ENCODE measurements at regions not wholly inside any gene's neighbourhood (a gene's known extent, or its start where the extent isn't known, plus 50 kb on each side); places are given as distances from the start of the nearest gene placed in this dataset.
A peak's percentile ranks its signal among the peaks of the same experiment; 100 is the strongest.

DNA sequence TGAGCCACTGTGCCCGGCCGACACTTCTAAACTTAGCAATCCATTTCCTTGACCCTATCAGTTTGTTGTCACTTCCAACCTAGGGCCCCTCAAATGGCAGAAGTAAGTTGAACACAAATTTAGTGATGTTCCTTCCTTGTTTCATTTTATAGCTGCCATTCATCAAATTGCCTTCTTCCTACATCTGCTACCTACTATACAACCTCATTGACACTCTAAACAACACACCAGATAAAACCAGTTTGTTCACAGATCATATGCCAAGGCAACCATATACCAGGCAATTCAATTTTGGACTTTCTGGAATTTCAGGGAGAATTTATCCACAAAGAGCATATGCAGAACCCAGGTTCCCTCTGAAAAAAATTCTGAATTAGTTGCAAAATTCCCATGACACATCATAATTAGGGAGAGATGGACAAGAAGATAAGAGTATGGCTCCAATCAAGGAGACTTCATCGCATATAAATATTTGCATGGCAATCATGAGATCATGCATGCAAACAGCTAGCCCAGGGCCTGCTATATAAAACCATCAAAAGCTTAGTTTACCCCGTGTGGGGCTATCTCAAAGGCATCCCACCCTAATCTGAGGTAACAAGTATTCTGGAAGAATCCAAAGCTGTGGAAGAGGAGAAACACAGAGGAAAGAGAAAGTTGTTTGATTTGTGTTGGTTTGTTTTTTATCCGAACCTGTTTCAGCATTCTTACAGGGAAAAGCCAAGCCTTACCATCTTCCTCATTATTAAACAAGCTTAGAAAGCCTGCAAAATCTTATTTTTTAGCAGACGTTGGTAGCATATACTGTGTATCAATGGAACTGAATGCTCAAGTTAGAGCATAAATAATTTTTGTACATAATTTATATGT is 132.8 kb upstream of the TNFAIP3 start:
- no peak for DNase-seq (ENCODE audit: low read depth)

DNA sequence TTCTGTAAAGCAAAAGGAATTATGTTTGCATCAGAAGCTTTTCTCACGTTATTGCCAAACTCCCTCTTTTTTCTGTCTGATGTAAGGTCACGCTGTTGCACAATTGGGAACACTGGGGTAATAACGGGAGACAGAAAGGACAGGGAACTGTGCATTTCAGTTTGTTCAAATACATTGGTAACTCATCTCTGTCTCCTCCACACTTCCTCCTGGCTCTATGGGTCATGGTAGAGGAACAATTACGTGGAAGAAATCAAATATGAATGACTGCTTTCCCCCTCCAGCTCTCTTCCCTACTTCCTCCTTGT is 132.2 kb upstream of the TNFAIP3 start:
- DNase-seq (ENCODE audit: low read depth), result no peak

DNA sequence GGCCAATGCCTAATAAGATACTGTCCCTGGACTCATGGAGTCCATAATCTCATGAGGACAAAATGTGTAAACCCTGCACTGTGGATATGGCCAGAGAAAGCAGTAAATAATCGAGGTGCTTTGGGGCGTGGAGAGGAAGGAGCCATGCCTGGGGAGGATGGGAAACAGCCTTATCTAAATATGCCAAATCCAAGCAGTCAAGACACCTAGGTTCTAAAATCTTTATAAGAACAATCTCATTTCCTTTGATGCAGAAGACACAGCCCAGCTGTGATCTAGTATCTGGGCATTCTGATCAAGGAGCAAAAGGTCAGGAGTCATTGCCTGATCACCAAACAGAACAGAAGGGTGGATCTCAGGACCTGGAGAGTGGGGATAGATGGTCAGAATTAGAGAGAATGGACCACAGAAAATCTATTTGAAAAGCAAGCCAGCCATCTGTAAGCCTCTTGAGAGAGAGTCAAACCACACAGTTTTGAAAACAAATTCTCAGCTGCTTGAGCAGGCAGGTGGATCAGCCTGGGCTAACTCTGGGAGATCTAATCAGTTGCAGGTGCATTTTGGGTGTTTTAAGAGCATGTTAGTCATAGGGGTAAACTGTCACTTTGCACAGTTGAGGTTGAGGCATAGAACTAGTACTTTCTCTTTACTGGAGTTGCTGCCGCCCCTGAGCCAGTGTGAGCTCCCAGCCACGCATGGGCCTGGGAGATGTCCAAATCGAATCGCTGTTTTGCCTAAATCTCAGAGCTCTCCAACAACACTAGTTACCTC is 130.8 kb upstream of the TNFAIP3 start:
- no peak for DNase-seq (ENCODE audit: low read depth)

DNA sequence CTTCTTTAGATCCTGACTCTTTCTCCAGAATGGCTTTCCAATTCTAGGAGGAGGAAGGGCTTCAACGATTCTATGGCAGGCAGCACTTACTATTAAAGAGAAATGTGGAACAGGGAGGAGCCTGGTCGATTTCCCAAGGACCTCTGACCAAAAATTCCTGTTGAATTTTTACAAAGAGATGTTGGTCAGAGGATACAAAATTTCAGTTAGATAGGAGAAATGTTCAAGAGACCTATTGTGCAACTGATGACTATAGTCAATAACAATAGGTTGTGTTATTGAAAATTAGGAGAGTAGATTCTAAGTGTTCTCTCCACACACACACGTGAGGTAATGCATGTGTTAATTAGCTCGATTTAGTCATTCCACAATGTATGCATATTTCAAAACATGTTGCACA is 130.1 kb upstream of the TNFAIP3 start:
- no peak for DNase-seq (ENCODE audit: low read depth)

DNA sequence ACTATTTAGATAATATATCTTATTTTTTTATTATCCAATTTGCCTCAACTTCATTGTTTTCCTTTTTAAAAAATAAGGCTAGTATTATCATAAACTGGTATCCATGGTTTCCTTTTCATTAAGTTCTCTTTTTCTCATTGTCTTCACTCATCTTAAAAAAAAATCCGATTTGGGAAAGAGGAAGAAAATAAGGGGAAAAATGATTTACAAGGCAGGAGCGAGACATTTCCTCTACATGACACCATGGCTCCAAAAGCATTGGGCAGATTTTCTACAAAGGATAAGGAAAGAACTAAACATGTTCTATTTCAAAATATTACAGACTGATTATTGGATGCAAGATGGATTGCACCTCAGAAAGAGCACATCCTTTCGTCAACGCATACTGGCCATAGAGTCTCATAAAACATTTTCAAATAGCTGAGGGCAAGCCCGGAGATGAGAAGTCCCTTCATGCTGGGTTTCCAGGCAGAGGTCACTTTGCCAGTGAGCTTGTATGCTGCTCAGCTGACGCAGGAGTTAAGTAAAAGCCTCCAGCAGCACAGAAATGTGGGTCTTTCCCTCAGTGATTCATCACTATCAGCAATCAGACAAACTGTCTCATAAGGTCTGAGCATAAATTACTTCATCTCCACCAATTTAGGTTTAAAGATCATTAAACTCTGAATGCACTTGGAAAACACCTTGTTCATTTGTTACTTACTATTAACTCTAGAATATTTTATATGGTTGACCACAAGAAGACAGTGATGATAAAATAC is 129.0 kb upstream of the TNFAIP3 start:
- peak; percentile 82 for DNase-seq (ENCODE audit: low read depth)

DNA sequence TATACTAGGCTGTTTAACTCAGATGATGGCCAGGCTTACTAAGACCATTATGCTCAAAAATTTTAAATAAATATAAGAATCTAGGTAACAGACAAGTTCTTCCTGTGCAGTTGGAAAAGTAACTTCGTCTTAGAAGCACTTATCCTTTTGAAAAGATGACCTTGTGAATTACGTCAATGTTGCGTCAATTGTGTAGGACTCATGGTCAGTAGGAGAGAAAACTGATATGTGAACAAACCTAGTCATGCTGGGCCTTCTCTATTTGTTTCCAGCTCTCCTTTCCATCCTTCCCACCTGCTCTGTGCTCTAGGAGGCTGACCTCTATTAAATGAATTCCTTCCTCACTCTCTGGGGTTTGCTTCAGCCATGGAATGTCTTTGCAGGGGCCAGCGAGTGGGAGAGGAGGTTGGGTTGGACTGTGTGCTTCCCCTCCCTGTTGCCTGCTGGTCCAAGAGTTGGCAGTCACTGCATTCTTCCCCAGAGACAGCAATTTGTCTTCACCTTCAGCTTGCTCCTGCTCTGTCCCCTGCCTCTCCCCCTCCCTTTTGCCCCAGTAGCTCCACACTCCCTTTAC is 128.0 kb upstream of the TNFAIP3 start:
- no peak for DNase-seq (ENCODE audit: low read depth)

DNA sequence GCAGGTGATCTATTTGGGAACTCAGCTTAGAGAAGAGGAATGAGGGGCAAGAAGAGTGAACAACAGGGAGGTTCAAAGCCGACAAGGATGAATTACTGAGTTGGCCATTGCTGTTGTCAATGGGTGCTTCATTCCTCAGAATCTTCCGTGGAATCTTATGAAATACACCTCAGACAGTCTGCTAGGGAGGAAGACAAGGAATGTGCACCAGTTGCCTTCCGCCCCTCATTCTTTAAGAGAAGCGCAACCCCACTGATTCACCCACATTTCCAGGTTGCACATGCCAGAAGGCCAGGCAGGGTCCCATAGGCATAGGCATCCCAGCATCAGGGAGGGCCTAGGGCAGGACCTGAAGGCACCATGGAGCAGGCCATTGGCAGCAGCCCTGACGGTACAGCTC is 127.5 kb upstream of the TNFAIP3 start:
- no peak for DNase-seq (ENCODE audit: low read depth)

DNA sequence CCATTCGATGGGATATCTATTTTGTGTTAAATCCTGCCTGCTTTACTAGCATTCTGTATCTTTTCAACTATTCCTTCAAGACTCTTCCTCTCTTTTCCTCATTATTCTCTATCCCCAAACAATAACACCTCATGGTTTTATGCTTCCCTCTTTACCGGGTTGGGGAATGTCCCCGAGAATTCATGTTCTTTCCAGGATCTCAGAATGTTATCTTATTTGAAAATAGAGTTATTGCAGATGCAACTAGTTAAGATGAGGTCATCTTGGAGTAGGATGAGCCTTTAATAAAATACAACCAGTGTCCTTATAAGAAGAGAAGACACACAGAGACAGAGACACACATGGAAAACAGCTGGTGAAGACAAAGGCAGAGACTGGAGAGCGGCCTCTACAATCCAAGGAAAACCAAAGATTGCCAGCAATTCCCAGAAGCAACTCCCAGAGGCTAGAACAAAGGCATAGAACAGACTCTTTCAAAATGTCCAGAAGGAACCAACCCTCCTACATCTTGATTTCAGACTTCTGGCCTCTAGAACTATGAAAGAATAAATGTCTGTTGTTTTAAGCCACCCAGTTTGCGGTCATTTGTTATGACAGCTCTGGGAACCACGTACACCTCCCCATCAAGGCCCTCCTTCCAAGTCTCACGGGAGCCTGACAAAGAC is 126.8 kb upstream of the TNFAIP3 start:
- no peak for DNase-seq (ENCODE audit: low read depth)

DNA sequence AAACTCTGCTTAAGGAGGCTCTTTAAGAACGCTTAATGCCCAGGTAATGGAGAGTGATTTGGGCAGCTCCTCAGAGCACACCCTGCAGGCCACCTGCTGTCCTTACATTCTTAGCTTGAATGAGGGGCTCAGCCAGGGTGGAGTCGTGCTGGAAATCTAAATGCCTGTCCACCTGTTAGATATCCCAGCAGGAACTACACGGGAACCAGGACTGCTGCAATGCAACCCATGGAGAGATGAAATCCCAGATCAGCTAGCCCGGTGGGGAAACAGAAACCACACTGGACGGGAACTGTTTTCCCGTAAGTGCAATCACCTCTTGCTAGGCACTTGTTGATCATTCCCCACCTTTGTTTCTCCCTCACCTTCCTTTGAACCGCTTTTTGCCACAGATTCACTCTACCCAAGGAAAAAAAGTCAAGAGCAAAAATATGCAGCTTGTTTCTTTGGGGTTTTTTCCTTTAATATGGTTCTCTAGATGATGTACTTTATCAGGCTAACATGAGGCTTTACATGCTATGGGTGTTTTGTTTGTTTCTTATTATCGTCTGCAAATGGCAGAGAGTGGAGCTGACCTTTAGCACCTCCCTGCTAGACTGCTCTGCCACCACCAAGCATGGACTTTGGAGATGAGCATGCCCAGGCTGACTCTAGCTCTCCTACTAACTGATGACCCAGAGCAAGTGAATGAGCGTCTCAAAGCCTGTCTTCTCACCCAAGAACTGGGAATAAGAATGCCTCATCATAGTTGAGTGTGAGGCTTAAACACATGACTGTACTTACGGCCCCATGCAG is 125.9 kb upstream of the TNFAIP3 start:
- DNase-seq (ENCODE audit: low read depth), result no peak

DNA sequence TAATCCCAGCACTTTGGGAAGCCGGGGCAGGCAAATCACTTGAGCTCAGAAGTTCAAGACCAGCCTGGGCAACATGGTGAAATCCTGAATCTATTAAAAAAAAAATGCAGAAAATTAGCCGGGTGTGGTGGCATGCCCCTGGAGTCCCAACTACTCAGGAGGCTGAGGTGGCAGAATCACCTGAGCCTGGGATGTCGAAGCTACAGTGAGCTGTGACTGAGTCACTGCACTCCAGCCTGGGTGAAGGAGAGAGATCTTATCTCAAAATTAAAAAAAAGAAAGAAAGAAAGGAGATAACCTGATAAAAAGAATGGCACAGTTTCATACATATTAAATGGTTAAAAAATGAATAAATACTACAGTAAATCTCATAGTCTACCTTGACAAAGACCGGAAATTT is 123.6 kb upstream of the TNFAIP3 start:
- DNase-seq (ENCODE audit: low read depth), result peak; percentile 78

DNA sequence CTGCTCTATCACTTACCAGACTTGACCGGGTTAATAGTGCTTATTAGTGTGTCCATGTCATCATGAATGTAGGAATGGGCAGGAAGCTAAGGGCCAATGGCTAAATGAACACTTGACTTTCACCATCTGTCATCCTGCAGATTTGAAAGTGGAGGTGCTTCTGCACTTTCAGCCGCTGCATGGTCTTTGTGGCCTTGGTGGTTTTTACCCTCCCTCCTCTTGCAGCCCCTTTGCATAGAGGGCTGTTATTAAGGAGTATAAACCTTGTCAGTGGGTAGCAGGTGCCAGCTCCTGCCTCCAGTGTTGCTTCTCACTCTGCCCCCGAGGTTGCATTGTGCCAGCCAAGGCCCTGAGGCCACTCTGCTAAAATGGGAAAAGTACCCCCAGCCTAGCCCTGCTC is 122.2 kb upstream of the TNFAIP3 start:
- no peak for DNase-seq (ENCODE audit: low read depth)

DNA sequence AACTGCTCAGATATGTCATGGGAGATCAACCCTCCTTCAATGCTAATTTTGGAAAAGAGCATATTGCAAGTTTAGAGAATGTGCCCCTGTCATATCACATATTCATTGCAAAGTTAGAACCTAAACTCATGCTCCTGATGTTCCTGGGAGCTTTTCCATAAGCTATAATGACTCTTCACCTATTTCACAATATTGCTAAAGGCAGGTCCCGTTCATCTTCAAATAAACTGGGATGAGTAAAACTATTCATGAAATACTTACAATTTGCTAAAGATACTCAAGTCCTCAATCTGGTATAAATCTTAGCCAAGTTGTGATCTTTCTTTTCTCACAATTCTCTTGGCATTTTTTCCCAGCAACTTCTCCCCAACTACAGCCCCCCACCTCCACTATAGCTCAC is 121.7 kb upstream of the TNFAIP3 start:
- no peak for DNase-seq (ENCODE audit: low read depth)

DNA sequence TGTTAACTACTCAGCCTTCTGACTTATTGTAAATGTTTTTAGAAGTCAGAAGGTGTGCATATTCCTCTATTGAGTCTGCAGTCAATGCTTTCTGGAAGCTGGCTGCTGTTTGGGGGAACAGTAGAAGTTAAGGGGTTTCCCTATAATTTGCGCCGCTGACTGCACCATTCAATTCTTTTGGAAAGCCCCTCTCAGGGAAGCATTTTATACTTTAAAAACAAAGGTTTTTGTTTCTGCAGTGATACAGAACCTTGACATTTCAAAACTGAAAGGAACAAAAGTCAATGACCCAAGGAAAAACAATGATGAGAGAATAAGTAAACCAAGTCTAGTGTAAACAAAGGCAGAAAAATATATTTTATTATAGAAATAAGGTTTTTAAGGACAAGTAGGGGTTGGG is 120.8 kb upstream of the TNFAIP3 start:
- DNase-seq (ENCODE audit: low read depth), result no peak

DNA sequence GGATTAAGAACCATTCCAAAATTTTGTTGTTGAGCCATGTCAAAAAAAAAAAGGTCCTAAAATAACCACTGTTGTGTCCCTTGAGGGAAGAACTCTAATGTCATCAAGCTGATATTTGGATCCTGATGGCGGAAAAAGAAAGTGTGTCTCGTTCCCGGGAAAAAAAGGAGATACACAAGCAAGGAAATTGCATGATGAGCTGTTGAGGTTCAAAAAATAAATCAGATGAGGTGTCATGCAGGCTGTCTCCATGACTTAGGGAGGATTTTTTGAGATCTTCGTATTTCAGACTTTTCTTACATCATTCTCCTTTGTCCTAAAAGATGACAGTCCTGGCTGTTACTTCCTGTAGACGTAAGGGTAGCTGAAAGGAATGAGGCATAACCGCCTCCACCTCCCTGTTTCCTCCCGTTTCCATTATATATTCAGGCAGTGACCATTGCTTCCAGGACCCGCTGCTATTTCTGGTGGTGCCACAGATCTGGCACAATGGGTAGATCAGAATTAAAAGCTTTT is 117.3 kb upstream of the TNFAIP3 start:
- no peak for DNase-seq (ENCODE audit: low read depth)

DNA sequence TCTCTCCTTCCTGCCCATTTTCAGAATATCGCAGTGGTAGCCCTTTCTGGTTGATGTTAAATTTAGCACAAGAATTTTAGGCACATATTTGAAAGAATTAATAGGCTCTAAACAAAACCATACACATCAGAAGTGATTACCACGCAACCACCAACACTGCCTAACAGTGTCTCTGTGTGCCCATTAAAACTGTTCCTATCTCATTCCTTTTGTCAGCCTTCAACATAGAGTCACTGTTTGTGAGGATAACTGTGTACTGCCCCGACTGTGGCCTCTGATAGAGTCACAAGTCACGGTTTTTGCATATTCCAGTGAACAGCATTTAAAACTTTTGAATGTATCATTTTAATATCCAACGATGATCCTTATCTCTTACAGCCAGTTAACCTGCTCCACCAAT is 116.8 kb upstream of the TNFAIP3 start:
- DNase-seq (ENCODE audit: low read depth), result no peak

DNA sequence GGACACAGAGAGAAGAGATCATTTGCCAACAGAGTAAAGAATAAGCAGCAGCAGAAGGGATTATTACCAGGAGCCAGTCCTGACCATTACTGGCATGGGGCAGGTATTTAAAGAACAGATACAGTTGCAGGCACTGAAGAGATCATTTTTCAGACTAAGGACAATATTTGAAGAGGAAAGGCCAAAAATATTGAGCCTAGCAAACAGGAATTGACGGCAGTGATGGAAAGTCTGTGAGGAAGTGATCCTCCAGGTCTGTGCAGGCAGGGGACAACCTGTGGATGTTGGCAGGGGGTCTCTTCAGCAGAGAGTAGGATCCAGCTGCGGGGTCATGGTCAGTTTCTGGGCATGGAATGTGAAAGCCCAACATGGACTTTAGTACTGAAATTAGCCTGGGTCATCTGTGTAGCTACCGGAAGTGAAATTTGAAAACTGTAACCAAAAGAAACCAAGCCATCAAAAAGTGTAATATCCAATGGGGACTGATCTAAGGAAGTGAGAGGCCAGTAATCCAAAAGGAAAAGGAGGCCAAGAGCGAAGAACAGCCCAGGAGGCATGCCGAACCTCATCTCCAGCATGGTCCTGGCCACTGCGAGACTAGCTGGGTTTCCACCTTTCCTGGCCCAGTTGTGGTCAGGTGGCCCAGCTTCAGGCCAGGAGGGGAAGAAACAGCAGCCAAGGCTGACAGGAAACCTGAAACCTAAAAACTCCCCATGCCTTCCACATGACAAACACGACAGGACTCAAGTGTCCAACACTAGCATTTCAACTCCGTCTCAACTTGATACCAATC is 115.1 kb upstream of the TNFAIP3 start:
- no peak for DNase-seq (ENCODE audit: low read depth)

DNA sequence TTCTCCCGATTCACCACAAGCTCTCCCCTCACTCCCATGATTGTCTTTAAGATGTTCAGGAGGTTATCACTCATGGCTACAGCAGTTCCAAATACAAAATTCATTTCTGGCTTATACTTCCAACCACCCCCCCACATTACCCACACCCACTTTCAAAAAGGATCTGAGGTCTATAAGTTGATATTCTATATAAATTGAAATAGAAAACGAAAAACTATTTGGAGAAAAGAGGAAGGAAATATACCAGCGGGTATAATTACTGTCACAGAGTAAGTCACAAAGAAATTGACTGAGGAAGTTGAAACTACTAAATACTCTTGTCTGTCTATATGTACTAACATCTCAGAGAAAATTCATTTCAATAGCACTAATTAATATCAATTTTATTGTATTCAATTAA is 112.7 kb upstream of the TNFAIP3 start:
- DNase-seq (ENCODE audit: low read depth), result no peak

DNA sequence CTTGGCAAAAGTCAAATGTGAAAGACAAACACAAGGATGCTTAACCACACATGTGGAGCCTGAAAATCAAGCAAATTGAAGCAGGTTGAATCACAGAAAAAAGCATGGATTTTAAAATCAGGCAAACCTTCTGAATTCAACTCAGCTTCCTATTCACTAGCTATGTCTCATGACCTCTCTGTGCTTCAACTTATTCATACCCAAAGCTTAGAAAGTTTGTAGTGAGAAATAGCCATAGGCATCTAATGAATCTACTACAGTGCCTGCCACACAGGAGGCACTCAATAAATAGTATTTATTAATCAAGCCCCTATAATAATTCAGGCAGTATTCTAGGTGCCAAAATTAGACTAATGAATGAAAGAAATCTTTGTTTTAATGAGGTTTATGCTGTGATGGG is 112.2 kb upstream of the TNFAIP3 start:
- DNase-seq (ENCODE audit: low read depth), result no peak

DNA sequence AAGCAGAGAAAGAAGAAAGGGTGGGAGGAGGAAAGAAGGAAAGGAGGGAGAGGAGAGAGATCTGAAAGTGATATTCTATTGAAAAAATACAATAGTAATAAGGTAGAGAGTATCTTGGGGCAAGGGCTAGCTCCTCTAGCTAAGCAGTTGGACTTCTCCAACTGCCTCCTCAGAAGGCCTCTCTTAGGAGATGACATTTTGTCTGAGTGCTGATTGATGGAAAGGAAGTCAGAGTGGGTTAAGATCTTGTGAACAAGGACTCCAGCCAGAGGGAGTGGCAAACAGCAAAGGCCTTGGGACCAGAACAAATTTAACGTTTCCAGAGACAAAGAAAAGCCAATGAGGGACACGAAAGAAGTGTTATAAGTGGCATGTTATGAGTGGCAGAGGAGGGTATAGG is 111.8 kb upstream of the TNFAIP3 start:
- DNase-seq (ENCODE audit: low read depth), result no peak

DNA sequence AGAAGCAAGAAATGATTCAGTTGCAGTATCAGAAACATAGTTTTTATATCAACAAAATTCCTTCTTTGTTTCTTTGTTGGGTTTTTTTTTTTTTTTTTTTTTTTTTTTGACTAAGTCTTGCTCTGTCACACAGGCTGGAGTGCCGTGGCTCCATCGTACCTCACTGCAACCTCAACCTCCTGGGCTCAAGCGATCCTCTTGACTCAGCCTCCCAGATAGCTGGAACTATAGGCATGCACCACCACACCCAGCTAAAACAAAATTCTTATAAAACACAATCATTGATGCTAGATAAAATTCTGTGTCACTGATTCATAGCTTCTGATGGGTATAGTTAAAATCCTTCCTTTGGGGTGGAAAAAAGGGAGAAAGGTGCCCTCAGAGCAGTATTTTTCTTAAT is 110.3 kb upstream of the TNFAIP3 start:
- DNase-seq (ENCODE audit: low read depth), result peak; percentile 36
